DND-41 (cell line): ENCODE measurements at regions not wholly inside any gene's neighbourhood (a gene's known extent, or its start where the extent isn't known, plus 50 kb on each side); places are given as distances from the start of the nearest gene placed in this dataset.
"Not testable (repeated sequence)": the region's sequence is repeated elsewhere in the genome, so short reads cannot be mapped to it uniquely, and the experiment has no call there.

ENCODE experiments used
- CTCF ChIP-seq: IDR thresholded peaks from 2 replicates; pipeline ENCODE4 v1.5.1; 2012; ENCODE audit warnings: borderline replicate concordance, low read length, moderate library complexity, mild to moderate bottlenecking; ENCODE audit not compliant: poor library complexity, severe bottlenecking; ENCODE audit errors: extremely low read depth
- EZH2 ChIP-seq: IDR thresholded peaks from 3 replicates; pipeline ENCODE4 v1.6.1; 2012; ENCODE audit warnings: borderline replicate concordance, low read depth, mild to moderate bottlenecking, moderate library complexity, low read length, inconsistent platforms; ENCODE audit not compliant: severe bottlenecking

- TF ChIP-seq CTCF, EZH2: not testable (repeated sequence)
These were observed 61.4 kb downstream of the FOXD4L1 start for GRCh38 chr2:113559820-113560219.
